NCI-H2196 treated with DMSO at 0.1 percent for 48 hours (cell line): ENCODE measurements at regions not wholly inside any gene's neighbourhood (a gene's known extent, or its start where the extent isn't known, plus 50 kb on each side); places are given as distances from the start of the nearest gene placed in this dataset.
"Not testable (repeated sequence)": the region's sequence is repeated elsewhere in the genome, so short reads cannot be mapped to it uniquely, and the experiment has no call there.

Experiments
- DNase-seq: peaks from one replicate; lab custom pipeline; 2025; ENCODE audit not compliant: unreplicated experiment; lab: John Stamatoyannopoulos, UW

- no peak for DNase-seq
Observed at GRCh38 chr2:239594772-239595608, 194.2 kb upstream of the HDAC4 start.

- DNase-seq, result no peak
Observed at GRCh38 chr2:239594019-239594771, 193.4 kb upstream of the HDAC4 start.

- DNase-seq, result no peak
Observed at GRCh38 chr2:239593455-239593854, 192.6 kb upstream of the HDAC4 start.

GRCh38 chr2:239592629-239593290 is 191.9 kb upstream of the HDAC4 start:
- DNase-seq, result not testable (repeated sequence)

- DNase-seq, result no peak
Observed at GRCh38 chr2:239590995-239591915, 190.4 kb upstream of the HDAC4 start.

- DNase-seq, result no peak
Observed at GRCh38 chr2:239590276-239590675, 189.5 kb upstream of the HDAC4 start.

GRCh38 chr2:239589833-239590232 is 189.0 kb upstream of the HDAC4 start:
- DNase-seq, result no peak

GRCh38 chr2:239589270-239589825 is 188.5 kb upstream of the HDAC4 start:
- no peak for DNase-seq

- no peak for DNase-seq
Observed at GRCh38 chr2:239588451-239589269, 187.8 kb upstream of the HDAC4 start.

- DNase-seq, result no peak
Observed at GRCh38 chr2:239587841-239588240, 187.0 kb upstream of the HDAC4 start.

- DNase-seq, result no peak
Observed at GRCh38 chr2:239587311-239587731, 186.5 kb upstream of the HDAC4 start.

- DNase-seq, result no peak
Observed at GRCh38 chr2:239586651-239587310, 186.0 kb upstream of the HDAC4 start.

GRCh38 chr2:239585422-239585821 is 184.6 kb upstream of the HDAC4 start:
- no peak for DNase-seq

GRCh38 chr2:239584986-239585385 is 184.2 kb upstream of the HDAC4 start:
- no peak for DNase-seq

GRCh38 chr2:239583879-239584859 is 183.3 kb upstream of the HDAC4 start:
- DNase-seq, result no peak

- DNase-seq, result no peak
Observed at GRCh38 chr2:239583171-239583878, 182.5 kb upstream of the HDAC4 start.

- DNase-seq, result no peak
Observed at GRCh38 chr2:239582476-239582875, 181.7 kb upstream of the HDAC4 start.
